ENCODE measurements at regions not wholly inside any gene's neighbourhood (a gene's known extent, or its start where the extent isn't known, plus 50 kb on each side); places are given as distances from the start of the nearest gene placed in this dataset.

DNA sequence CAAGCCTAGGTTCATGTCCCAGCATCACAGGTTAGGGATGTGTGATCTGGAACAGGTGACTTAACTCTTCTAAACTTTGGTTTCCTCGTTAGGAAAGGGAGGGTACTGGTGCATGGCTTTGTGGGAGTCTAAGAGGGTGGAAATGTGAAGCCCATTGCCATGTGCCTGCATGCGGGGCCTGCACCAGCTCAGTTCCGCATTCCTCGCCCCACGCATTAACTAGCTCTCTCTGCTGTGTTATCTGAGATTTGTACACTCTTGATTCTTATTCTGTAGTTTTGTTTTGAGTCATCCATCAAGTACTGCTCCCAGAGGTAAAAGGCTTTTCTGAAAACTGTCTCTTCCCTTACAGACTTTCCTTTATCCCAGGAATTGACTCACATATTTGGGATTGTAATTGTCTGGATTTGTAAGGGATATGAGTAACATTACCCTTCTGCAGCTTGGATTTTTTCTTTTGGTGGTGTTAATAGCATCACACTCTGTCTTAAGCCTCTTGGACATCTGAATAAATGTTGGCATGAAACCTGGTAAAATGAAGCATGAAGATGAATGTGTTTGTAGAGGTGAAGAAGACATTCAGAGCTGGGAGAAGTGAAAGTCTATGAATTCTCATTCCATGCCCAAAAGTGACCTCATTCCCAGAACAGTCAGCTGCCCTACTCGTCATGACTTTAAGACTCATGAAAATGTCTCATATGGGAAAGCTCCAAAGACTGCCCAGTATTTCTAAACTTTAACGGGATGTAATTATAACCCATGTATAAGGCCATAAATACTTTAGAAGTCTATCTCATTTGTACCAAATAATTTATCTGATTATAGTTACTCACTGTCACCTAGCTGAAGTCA is 357.3 kb downstream of the FOXA2 start:
- TF ChIP-seq, protein P1, sequence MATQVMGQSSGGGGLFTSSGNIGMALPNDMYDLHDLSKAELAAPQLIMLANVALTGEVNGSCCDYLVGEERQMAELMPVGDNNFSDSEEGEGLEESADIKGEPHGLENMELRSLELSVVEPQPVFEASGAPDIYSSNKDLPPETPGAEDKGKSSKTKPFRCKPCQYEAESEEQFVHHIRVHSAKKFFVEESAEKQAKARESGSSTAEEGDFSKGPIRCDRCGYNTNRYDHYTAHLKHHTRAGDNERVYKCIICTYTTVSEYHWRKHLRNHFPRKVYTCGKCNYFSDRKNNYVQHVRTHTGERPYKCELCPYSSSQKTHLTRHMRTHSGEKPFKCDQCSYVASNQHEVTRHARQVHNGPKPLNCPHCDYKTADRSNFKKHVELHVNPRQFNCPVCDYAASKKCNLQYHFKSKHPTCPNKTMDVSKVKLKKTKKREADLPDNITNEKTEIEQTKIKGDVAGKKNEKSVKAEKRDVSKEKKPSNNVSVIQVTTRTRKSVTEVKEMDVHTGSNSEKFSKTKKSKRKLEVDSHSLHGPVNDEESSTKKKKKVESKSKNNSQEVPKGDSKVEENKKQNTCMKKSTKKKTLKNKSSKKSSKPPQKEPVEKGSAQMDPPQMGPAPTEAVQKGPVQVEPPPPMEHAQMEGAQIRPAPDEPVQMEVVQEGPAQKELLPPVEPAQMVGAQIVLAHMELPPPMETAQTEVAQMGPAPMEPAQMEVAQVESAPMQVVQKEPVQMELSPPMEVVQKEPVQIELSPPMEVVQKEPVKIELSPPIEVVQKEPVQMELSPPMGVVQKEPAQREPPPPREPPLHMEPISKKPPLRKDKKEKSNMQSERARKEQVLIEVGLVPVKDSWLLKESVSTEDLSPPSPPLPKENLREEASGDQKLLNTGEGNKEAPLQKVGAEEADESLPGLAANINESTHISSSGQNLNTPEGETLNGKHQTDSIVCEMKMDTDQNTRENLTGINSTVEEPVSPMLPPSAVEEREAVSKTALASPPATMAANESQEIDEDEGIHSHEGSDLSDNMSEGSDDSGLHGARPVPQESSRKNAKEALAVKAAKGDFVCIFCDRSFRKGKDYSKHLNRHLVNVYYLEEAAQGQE (IDR thresholded peaks at IDR 0.05; ENCODE audit: insufficient replicate concordance, low read depth): no peak
- TF ChIP-seq SPI1 (IDR thresholded peaks at IDR 0.05; ENCODE audit: borderline replicate concordance, low read depth) (no peak), POLR2AphosphoS5 (IDR thresholded peaks at IDR 0.05; ENCODE audit: low read depth) (no peak), GABPA (IDR thresholded peaks at IDR 0.05; ENCODE audit: low read depth) (no peak)
- TF ChIP-seq, protein P2, sequence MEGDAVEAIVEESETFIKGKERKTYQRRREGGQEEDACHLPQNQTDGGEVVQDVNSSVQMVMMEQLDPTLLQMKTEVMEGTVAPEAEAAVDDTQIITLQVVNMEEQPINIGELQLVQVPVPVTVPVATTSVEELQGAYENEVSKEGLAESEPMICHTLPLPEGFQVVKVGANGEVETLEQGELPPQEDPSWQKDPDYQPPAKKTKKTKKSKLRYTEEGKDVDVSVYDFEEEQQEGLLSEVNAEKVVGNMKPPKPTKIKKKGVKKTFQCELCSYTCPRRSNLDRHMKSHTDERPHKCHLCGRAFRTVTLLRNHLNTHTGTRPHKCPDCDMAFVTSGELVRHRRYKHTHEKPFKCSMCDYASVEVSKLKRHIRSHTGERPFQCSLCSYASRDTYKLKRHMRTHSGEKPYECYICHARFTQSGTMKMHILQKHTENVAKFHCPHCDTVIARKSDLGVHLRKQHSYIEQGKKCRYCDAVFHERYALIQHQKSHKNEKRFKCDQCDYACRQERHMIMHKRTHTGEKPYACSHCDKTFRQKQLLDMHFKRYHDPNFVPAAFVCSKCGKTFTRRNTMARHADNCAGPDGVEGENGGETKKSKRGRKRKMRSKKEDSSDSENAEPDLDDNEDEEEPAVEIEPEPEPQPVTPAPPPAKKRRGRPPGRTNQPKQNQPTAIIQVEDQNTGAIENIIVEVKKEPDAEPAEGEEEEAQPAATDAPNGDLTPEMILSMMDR (IDR thresholded peaks at IDR 0.05; ENCODE audit: insufficient read depth, low read length): no peak
- Histone ChIP-seq H3K27ac (replicated peaks) (no peak overlapping the region), H3K4me3 (replicated peaks; ENCODE audit: insufficient read depth, low read length) (no peak overlapping the region), H3K27me3 (ENCODE audit: insufficient read depth, poor library complexity, severe bottlenecking) (peaks cover 7% of the 10 kb centered on the region)
- no peak for DNase-seq (ENCODE audit: low read depth in 1 of 2, low spot score in 1 of 2)

DNA sequence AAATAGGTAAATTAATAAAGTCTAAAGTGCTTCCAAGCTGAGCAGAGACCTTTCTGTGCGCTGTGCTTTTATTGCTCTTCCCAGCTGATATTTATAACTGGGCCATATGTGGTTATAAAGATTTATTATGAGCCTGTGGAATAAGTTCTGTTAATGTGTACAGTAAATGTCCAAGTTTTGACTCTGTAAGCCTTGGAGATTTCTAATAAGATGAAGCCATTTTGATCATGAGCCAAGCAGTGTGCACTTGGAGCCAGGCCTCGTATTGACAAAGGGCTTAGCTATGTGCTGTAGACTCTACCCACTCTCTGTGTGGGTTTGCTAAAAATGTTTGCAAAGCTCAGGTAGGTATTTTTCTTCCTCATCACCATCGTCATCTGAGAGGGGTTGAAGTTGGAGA is 361.1 kb downstream of the FOXA2 start:
- Histone ChIP-seq H3K27me3 (ENCODE audit: insufficient read depth, poor library complexity, severe bottlenecking) (peaks cover 8% of the 10 kb centered on the region), H3K4me3 (replicated peaks; ENCODE audit: insufficient read depth, low read length) (no peak overlapping the region), H3K27ac (replicated peaks) (no peak overlapping the region)
- TF ChIP-seq SPI1 (IDR thresholded peaks at IDR 0.05; ENCODE audit: borderline replicate concordance, low read depth): no peak
- TF ChIP-seq GABPA (IDR thresholded peaks at IDR 0.05; ENCODE audit: low read depth): no peak
- no peak for TF ChIP-seq POLR2AphosphoS5 (IDR thresholded peaks at IDR 0.05; ENCODE audit: low read depth)
- TF ChIP-seq, protein P2 (IDR thresholded peaks at IDR 0.05; ENCODE audit: insufficient read depth, low read length): no peak
- TF ChIP-seq, protein P1 (IDR thresholded peaks at IDR 0.05; ENCODE audit: insufficient replicate concordance, low read depth): no peak
- no peak for DNase-seq (ENCODE audit: low read depth in 1 of 2, low spot score in 1 of 2)

DNA sequence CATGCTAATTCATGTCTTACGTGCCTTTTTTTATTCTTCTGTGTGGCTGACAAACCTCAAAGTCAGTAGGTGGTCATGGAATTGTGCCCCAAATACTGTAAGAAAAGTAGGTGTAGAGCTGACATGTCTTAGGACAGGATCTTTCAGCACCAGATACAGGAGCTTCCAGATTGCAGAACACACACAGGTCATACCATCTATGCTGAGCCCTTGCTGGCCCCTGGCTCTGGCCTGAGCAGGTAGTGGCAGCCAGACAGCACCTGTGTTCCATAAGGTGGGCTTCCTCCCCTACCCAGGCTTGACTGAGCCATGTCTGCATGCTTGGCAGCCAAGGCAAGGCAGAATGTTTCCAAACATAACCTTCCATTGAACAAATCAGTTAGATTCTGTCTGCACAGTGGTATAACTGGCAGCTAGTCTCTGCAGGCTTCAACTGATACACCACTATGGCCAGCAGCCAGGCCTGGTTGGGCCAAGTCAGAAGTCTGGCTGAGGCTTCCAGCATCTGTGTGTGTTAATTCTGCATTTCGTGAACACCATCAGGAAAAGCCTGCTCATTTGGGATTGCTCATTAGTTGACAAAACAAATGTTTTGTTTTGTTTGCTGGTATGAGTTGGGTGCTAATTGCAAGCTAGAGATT is 366.5 kb downstream of the FOXA2 start:
- DNase-seq (ENCODE audit: low read depth in 1 of 2, low spot score in 1 of 2): no peak
- no peak overlapping the region for H3K4me3 ChIP-seq (replicated peaks; ENCODE audit: insufficient read depth, low read length)
- no peak for TF ChIP-seq POLR2AphosphoS5 (IDR thresholded peaks at IDR 0.05; ENCODE audit: low read depth)
- TF ChIP-seq, protein P1 (IDR thresholded peaks at IDR 0.05; ENCODE audit: insufficient replicate concordance, low read depth): no peak
- TF ChIP-seq SPI1 (IDR thresholded peaks at IDR 0.05; ENCODE audit: borderline replicate concordance, low read depth): no peak
- TF ChIP-seq GABPA (IDR thresholded peaks at IDR 0.05; ENCODE audit: low read depth): no peak
- TF ChIP-seq, protein P2 (IDR thresholded peaks at IDR 0.05; ENCODE audit: insufficient read depth, low read length): no peak
- no peak overlapping the region for H3K27ac ChIP-seq (replicated peaks)
- H3K27me3 ChIP-seq (ENCODE audit: insufficient read depth, poor library complexity, severe bottlenecking): peaks cover 5% of the 10 kb centered on the region

All from HL-60 (cell line).